Activated naive CD4-positive, alpha-beta T cell treated with anti-CD3 and anti-CD28 coated beads for 36 hours (primary cell): ENCODE measurements at regions not wholly inside any gene's neighbourhood (a gene's known extent, or its start where the extent isn't known, plus 50 kb on each side); places are given as distances from the start of the nearest gene placed in this dataset.

Source experiments
- CTCF ChIA-PET: fragments of 350-600 bp; sonication (Branson Sonifier 250); formaldehyde crosslinking; loops from one replicate; lab custom pipeline; 2021; ENCODE audit warnings: antibody characterized with exemption; lab: Charles Lee
- DNase-seq: peaks from one replicate; pipeline ENCODE4 v3.0.0-alpha.2; 2020
- H3K27ac Mint-ChIP-seq: one replicate; pipeline ENCODE4 v1.8.0; 2021; ENCODE audit warnings: mild to moderate bottlenecking, mixed read lengths
- H3K27me3 Mint-ChIP-seq: one replicate; pipeline ENCODE4 v1.8.0; 2021; ENCODE audit warnings: low read depth, mixed read lengths
- H3K36me3 Mint-ChIP-seq: one replicate; pipeline ENCODE4 v1.8.0; 2021; ENCODE audit warnings: low read depth, mixed read lengths
- H3K4me1 Mint-ChIP-seq: one replicate; pipeline ENCODE4 v1.8.0; 2021; ENCODE audit warnings: low read depth, mixed read lengths
- H3K4me3 Mint-ChIP-seq: one replicate; pipeline ENCODE4 v1.8.0; 2021; ENCODE audit warnings: mild to moderate bottlenecking, moderate library complexity, mixed read lengths
- H3K9me3 Mint-ChIP-seq: one replicate; pipeline ENCODE4 v1.8.0; 2021; ENCODE audit warnings: mixed read lengths
- intact Hi-C: fragments of 100-400 bp; cut with micrococcal nuclease; formaldehyde crosslinking; loops from one replicate; pipeline ENCODE4 v1.15.1; 2023

GRCh38 chr1:87902830-87903229 is 574.1 kb downstream of the LMO4 start:
- Mint-ChIP-seq H3K4me1 (no peaks in the 10 kb centered on the region), H3K4me3 (no peak overlapping the region), H3K36me3 (no peaks in the 10 kb centered on the region), H3K27me3 (peaks cover 7% of the 10 kb centered on the region), H3K27ac (no peak overlapping the region), H3K9me3 (no peaks in the 10 kb centered on the region)
- intact Hi-C loops, result no loop called here
- no peak for DNase-seq
- CTCF ChIA-PET, result no interaction called here

DNA sequence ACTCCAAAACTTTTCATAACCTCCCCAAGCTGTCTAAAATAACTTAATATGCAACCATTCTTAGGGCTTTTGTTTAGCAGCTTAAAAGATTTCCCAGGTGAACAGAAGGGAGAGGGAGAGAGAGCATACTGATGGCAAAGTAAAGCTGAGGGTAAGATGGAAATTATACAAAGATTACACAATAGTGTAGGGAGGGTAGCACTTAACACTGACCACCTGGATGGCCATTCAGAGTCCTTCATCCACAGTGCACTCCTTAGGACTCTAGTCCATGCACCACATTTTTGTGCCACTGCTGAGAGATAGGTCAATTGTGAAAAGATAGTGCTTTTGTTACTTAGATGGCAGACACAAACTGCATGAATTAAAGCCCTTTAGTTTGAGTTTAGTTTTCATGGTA is 574.6 kb downstream of the LMO4 start:
- Mint-ChIP-seq H3K9me3 (no peaks in the 10 kb centered on the region), H3K27ac (no peak overlapping the region), H3K4me1 (no peaks in the 10 kb centered on the region), H3K4me3 (no peak overlapping the region), H3K36me3 (no peaks in the 10 kb centered on the region), H3K27me3 (peaks cover 7% of the 10 kb centered on the region)
- CTCF ChIA-PET, result no interaction called here
- DNase-seq, result no peak
- intact Hi-C loops, result no loop called here

DNA sequence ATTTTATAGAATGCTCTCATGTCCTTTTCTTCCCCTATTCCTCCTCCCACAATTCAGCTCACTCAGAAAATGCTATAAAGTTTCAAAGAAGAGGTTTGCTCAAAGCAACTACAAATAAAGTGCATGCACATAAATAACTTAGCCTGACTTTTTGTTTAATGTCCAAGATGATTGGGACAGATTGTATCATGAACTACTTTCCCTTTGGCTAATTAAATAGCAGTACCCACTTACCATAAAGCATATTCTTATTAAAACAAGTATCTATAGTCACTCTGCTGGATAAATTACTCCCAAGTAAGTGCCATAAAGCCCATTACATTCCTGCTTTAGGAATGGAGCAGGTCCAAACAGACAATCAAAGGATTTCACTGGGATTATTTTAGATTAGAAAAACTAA is 576.0 kb downstream of the LMO4 start:
- Mint-ChIP-seq H3K4me3 (no peak overlapping the region), H3K36me3 (no peaks in the 10 kb centered on the region), H3K27me3 (peaks cover 7% of the 10 kb centered on the region), H3K27ac (no peak overlapping the region), H3K9me3 (no peaks in the 10 kb centered on the region), H3K4me1 (no peaks in the 10 kb centered on the region)
- CTCF ChIA-PET, result no interaction called here
- no peak for DNase-seq
- intact Hi-C loops, result no loop called here

DNA sequence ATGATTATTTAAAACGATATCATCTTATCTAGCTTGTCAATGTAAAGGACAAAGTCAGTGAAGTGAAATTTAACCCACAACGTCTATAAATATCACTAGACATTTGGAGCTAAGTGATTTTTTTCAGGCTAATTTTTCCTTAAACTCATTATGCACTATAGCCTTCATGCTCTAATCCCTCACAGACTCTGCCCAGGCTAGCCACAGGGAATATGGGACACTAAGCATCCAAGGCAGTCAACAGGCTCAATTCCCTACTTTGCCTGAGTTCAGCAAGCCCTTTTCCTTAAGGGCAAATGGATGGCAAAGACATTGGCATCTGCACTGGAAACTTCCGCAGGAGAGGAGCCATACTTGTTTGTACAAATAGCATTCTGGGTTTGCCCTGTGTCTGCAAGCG is 577.0 kb downstream of the LMO4 start:
- no peak for DNase-seq
- Mint-ChIP-seq H3K4me3 (no peak overlapping the region), H3K27me3 (peaks cover 3% of the 10 kb centered on the region), H3K4me1 (no peaks in the 10 kb centered on the region), H3K36me3 (no peaks in the 10 kb centered on the region), H3K27ac (no peak overlapping the region), H3K9me3 (no peaks in the 10 kb centered on the region)
- intact Hi-C loops, result no loop called here
- CTCF ChIA-PET, result interaction anchor here (0.6 kb wide), 1 partner anchor 11 kb away, joined by 5 read pairs; no protein-coding TSS in a partner anchor

DNA sequence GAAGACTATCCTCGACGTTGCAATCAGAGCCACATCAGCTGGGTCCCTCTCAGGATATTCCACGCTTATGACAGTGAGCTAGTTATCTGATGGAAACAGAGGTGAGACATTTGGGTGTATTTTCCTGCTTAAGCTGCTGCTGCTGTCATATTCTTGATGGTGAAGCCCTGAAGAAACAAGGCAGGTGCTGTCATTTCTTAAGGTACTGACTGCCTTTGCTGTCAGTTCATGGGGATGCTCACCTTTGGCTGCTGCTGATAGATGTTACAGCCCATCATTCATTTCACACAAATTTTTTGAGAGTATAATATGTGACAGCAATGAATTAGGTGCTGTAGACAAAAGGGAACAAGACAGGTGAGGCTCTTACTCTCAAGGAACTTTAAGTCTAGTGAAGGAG is 577.4 kb downstream of the LMO4 start:
- CTCF ChIA-PET, result interaction anchor here (0.6 kb wide), 1 partner anchor 11 kb away, joined by 5 read pairs; no protein-coding TSS in a partner anchor
- peaks cover 3% of the 10 kb centered on the region for H3K27me3 Mint-ChIP-seq
- no peak for DNase-seq
- intact Hi-C loops, result no loop called here
- H3K4me3 Mint-ChIP-seq, result no peak overlapping the region
- H3K9me3 Mint-ChIP-seq, result no peaks in the 10 kb centered on the region
- H3K36me3 Mint-ChIP-seq, result no peaks in the 10 kb centered on the region
- no peaks in the 10 kb centered on the region for H3K4me1 Mint-ChIP-seq
- H3K27ac Mint-ChIP-seq, result no peak overlapping the region

- DNase-seq, result no peak
- no peak overlapping the region for H3K4me3 Mint-ChIP-seq
- intact Hi-C loops, result no loop called here
- peaks cover 2% of the 10 kb centered on the region for H3K36me3 Mint-ChIP-seq
- H3K27me3 Mint-ChIP-seq, result peaks cover 8% of the 10 kb centered on the region
- H3K9me3 Mint-ChIP-seq, result peaks cover 9% of the 10 kb centered on the region
- CTCF ChIA-PET, result interaction anchor here (0.6 kb wide), 1 partner anchor 611 kb away, joined by 3 read pairs; no protein-coding TSS in a partner anchor
- H3K27ac Mint-ChIP-seq, result no peak overlapping the region
- no peaks in the 10 kb centered on the region for H3K4me1 Mint-ChIP-seq
These were observed 584.7 kb downstream of the LMO4 start for GRCh38 chr1:87913361-87913760.

- intact Hi-C loops, result no loop called here
- H3K4me3 Mint-ChIP-seq, result no peak overlapping the region
- CTCF ChIA-PET, result no interaction called here
- peaks cover 9% of the 10 kb centered on the region for H3K9me3 Mint-ChIP-seq
- H3K27me3 Mint-ChIP-seq, result peaks cover 8% of the 10 kb centered on the region
- DNase-seq, result no peak
- H3K36me3 Mint-ChIP-seq, result peaks cover 2% of the 10 kb centered on the region
- no peaks in the 10 kb centered on the region for H3K4me1 Mint-ChIP-seq
- H3K27ac Mint-ChIP-seq, result no peak overlapping the region
These were observed 585.7 kb downstream of the LMO4 start for GRCh38 chr1:87914396-87914795.

GRCh38 chr1:87915771-87916170 is 587.1 kb downstream of the LMO4 start:
- DNase-seq, result no peak
- Mint-ChIP-seq H3K9me3 (peaks cover 9% of the 10 kb centered on the region), H3K4me1 (no peaks in the 10 kb centered on the region), H3K27ac (no peak overlapping the region), H3K4me3 (no peak overlapping the region), H3K36me3 (peaks cover 2% of the 10 kb centered on the region), H3K27me3 (peaks cover 8% of the 10 kb centered on the region)
- intact Hi-C loops, result no loop called here
- CTCF ChIA-PET, result no interaction called here

GRCh38 chr1:87916965-87917364 is 588.3 kb downstream of the LMO4 start:
- CTCF ChIA-PET, result interaction anchor here (0.7 to 1.0 kb wide), 2 partner anchors 11 kb away, joined by 3 to 5 read pairs; no protein-coding TSS in a partner anchor
- H3K4me3 Mint-ChIP-seq, result no peak overlapping the region
- H3K9me3 Mint-ChIP-seq, result peaks cover 9% of the 10 kb centered on the region
- no peak overlapping the region for H3K27ac Mint-ChIP-seq
- peaks cover 5% of the 10 kb centered on the region for H3K27me3 Mint-ChIP-seq
- peaks cover 2% of the 10 kb centered on the region for H3K36me3 Mint-ChIP-seq
- intact Hi-C loops, result no loop called here
- H3K4me1 Mint-ChIP-seq, result no peaks in the 10 kb centered on the region
- DNase-seq, result no peak

- CTCF ChIA-PET, result interaction anchor here (0.7 kb wide), 1 partner anchor 77 kb away, joined by 3 read pairs; no protein-coding TSS in a partner anchor
These were observed 589.7 kb downstream of the LMO4 start for GRCh38 chr1:87918398-87918797.

GRCh38 chr1:87922885-87923284 is 594.2 kb downstream of the LMO4 start:
- CTCF ChIA-PET, result no interaction called here
- Mint-ChIP-seq H3K36me3 (no peaks in the 10 kb centered on the region), H3K4me3 (no peak overlapping the region), H3K4me1 (no peaks in the 10 kb centered on the region), H3K27ac (no peak overlapping the region), H3K27me3 (peaks cover 4% of the 10 kb centered on the region), H3K9me3 (no peaks in the 10 kb centered on the region)
- DNase-seq, result no peak
- intact Hi-C loops, result no loop called here

More at GRCh38 chr1:87918398-87918797, 589.7 kb downstream of the LMO4 start:
- no peaks in the 10 kb centered on the region for H3K4me1 Mint-ChIP-seq
- peaks cover 5% of the 10 kb centered on the region for H3K27me3 Mint-ChIP-seq
- intact Hi-C loops, result no loop called here
- H3K36me3 Mint-ChIP-seq, result no peaks in the 10 kb centered on the region
- no peak overlapping the region for H3K4me3 Mint-ChIP-seq
- no peak for DNase-seq
- peaks cover 6% of the 10 kb centered on the region for H3K9me3 Mint-ChIP-seq
- no peak overlapping the region for H3K27ac Mint-ChIP-seq

GRCh38 chr1:87926131-87926830 is 597.6 kb downstream of the LMO4 start:
- peaks cover 9% of the 10 kb centered on the region for H3K9me3 Mint-ChIP-seq
- intact Hi-C loops, result no loop called here
- H3K27ac Mint-ChIP-seq, result no peak overlapping the region
- CTCF ChIA-PET, result no interaction called here
- no peaks in the 10 kb centered on the region for H3K27me3 Mint-ChIP-seq
- no peak for DNase-seq
- H3K4me1 Mint-ChIP-seq, result no peaks in the 10 kb centered on the region
- H3K4me3 Mint-ChIP-seq, result no peak overlapping the region
- H3K36me3 Mint-ChIP-seq, result no peaks in the 10 kb centered on the region

DNA sequence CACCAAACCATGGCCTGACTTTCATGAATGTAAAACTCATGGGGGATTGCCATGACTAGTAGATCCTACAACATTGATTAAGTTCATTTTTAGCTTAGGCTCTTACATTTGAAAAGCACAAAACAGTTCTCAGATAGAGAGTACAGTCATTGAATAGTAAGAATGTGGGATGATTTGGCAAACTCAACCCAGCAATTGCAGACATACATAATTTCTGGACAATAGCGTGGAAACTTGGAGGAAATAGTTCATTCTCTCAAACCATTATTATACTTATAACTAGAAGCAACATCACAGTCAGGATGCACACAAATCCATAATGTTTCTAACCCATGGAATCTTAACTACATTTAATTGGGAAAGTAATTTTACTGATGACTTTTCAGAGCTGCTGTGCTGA is 598.2 kb downstream of the LMO4 start:
- H3K27ac Mint-ChIP-seq, result no peak overlapping the region
- no peaks in the 10 kb centered on the region for H3K36me3 Mint-ChIP-seq
- intact Hi-C loops, result no loop called here
- H3K4me1 Mint-ChIP-seq, result no peaks in the 10 kb centered on the region
- H3K4me3 Mint-ChIP-seq, result no peak overlapping the region
- peaks cover 9% of the 10 kb centered on the region for H3K9me3 Mint-ChIP-seq
- no peak for DNase-seq
- CTCF ChIA-PET, result interaction anchor here (1.2 kb wide), 1 partner anchor 10 kb away, joined by 3 read pairs; no protein-coding TSS in a partner anchor
- H3K27me3 Mint-ChIP-seq, result no peaks in the 10 kb centered on the region
